ENCODE measurements at regions not wholly inside any gene's neighbourhood (a gene's known extent, or its start where the extent isn't known, plus 50 kb on each side); places are given as distances from the start of the nearest gene placed in this dataset.

DNA sequence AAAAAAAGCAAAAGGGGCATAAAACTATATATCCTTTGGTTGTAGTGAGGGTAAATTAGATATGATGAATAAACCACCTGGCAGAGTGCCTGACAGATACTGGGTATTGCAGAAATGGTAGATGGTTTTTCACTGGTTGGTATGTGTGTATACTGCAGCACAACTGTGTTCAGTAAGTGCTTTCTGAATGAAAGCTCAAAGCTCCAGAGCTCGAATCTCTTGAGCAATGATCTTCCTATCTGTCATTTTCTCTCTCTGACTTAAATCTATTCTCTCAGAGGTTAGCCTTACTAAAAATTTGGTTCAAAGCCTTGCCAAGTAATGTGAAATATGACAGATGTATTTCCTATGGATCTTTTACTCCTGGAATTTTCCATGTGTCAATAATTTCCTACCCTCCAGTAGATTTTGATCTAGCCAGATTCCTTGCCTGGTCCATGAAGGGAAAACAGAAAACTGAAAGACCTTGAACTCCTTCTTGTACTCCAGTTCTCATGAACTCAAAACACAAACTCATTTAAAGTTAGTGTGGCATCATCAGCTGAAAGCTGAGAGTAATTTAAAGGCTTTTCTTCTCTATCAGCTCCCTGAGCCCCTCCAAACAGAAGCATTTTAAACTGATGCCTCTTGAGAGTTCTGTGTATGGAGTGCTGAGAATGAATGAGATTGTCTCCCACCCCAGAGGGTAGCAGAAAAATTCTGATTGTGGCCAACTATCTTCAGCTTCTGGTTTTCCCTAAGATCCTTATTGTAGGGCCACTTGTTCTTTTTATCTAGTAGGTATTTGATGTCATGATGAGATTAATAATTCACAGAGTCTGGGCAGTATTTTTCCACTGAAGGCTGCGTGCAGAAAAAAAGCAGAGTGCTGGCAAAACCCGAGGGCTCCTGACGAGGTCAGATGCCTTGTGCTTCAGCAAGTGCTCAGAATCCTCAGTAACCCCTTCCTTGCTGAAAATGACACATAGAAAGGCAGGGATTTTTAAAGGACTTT is 363.4 kb upstream of the BOD1L1 start:
- H3K27ac Mint-ChIP-seq, result no peak overlapping the region
- TF ChIP-seq EZH2phosphoT487 (IDR thresholded peaks at IDR 0.05) (no peak), EZH2 (IDR thresholded peaks at IDR 0.05) (no peak)
- no peaks in the 10 kb centered on the region for H3K36me3 Mint-ChIP-seq
- no peaks in the 10 kb centered on the region for H3K36me3 ChIP-seq
- H3K9me3 Mint-ChIP-seq, result no peaks in the 10 kb centered on the region
- H3K4me2 ChIP-seq, result no peak overlapping the region
- H3K9ac ChIP-seq, result no peak overlapping the region
- no peak overlapping the region for H2AFZ ChIP-seq (replicated peaks)
- H3K4me3 Mint-ChIP-seq, result no peak overlapping the region
- H3K79me2 ChIP-seq (ENCODE audit: low read depth), result no peaks in the 10 kb centered on the region
- H4K20me1 ChIP-seq (ENCODE audit: low read depth), result no peaks in the 10 kb centered on the region
- H3K4me1 ChIP-seq, result no peaks in the 10 kb centered on the region
- peaks cover 9% of the 10 kb centered on the region for H3K27me3 Mint-ChIP-seq (ENCODE audit: insufficient read depth, low read depth)
- H3K4me3 ChIP-seq, result no peak overlapping the region
- no peaks in the 10 kb centered on the region for H3K9me3 ChIP-seq (ENCODE audit: low read depth)
- peaks cover 28% of the 10 kb centered on the region for H3K4me1 Mint-ChIP-seq
- no peaks in the 10 kb centered on the region for H3F3A ChIP-seq (ENCODE audit: low read depth)
- no peaks in the 10 kb centered on the region for H3K27me3 ChIP-seq
- H3K27ac ChIP-seq, result no peak overlapping the region
- DNase-seq (ENCODE audit: low spot score), result peak; percentile 9

DNA sequence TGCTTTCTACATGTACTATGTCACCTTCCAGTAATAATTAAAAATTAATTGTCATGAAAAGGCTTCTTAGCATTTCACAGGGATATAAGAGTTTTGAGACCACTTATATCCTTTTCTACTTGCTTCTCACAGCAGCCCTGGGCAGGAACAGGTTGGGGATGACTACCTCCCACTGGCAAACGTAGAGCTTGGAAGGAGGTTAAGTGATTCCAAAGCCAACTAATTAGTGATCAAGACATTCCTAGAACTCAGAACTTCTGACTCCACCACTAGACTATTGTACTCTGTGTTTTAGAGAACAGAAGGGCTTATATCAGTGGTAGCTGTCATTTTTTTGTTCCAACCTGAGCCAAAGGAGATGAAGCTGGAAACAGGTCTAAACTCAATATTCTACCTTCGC is 364.5 kb upstream of the BOD1L1 start:
- Histone ChIP-seq H3K4me2 (no peak overlapping the region), H3K9ac (no peak overlapping the region), H2AFZ (replicated peaks) (no peak overlapping the region), H3F3A (ENCODE audit: low read depth) (no peaks in the 10 kb centered on the region), H3K4me1 (no peaks in the 10 kb centered on the region), H3K4me3 (no peak overlapping the region), H3K9me3 (ENCODE audit: low read depth) (no peaks in the 10 kb centered on the region), H3K27me3 (no peaks in the 10 kb centered on the region), H4K20me1 (ENCODE audit: low read depth) (no peaks in the 10 kb centered on the region), H3K36me3 (no peaks in the 10 kb centered on the region), H3K27ac (no peak overlapping the region), H3K79me2 (ENCODE audit: low read depth) (no peaks in the 10 kb centered on the region)
- Mint-ChIP-seq H3K27ac (no peak overlapping the region), H3K27me3 (ENCODE audit: insufficient read depth, low read depth) (peaks cover 9% of the 10 kb centered on the region), H3K4me3 (no peak overlapping the region), H3K4me1 (peaks cover 28% of the 10 kb centered on the region), H3K36me3 (no peaks in the 10 kb centered on the region), H3K9me3 (no peaks in the 10 kb centered on the region)
- no peak for TF ChIP-seq EZH2phosphoT487 (IDR thresholded peaks at IDR 0.05)
- TF ChIP-seq EZH2 (IDR thresholded peaks at IDR 0.05), result no peak
- DNase-seq (ENCODE audit: low spot score), result no peak

DNA sequence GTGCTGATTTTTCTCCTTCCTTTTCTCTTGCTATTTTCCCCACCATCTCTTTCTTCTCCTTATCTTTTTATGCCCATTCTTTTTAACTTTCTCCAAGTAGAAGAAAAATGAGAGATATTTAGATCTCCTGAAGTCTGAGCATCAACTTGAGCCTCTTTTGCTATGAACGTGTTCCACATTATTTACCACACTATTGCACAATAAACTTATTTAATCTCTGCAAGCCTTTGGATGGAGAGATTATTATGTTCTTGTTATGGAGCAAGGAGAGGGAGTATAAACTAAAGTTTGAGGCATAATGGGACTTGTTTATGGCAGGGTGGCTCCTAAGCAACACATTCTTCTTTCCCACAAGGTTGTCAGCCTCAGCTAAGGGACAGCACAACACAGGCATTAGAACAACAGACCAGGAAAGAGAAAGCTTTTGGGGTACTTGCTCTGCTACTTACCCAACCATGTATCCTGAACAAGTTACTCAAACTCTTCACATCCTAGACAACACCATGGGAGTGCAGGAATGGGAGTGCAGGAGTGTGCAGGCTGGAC is 365.5 kb upstream of the BOD1L1 start:
- no peak overlapping the region for H3K27ac Mint-ChIP-seq
- H3K36me3 Mint-ChIP-seq, result no peaks in the 10 kb centered on the region
- peaks cover 28% of the 10 kb centered on the region for H3K4me1 Mint-ChIP-seq

More for the DNA sequence above, 365.5 kb upstream of the BOD1L1 start:
- H3K27ac ChIP-seq, result no peak overlapping the region
- H3K9me3 ChIP-seq (ENCODE audit: low read depth), result no peaks in the 10 kb centered on the region
- H3K4me1 ChIP-seq, result no peaks in the 10 kb centered on the region
- H3K27me3 ChIP-seq, result no peaks in the 10 kb centered on the region
- Mint-ChIP-seq H3K27me3 (ENCODE audit: insufficient read depth, low read depth) (peaks cover 7% of the 10 kb centered on the region), H3K4me3 (no peak overlapping the region), H3K9me3 (no peaks in the 10 kb centered on the region)
- H3K36me3 ChIP-seq, result no peaks in the 10 kb centered on the region
- H3K4me2 ChIP-seq, result no peak overlapping the region
- H3K9ac ChIP-seq, result no peak overlapping the region
- DNase-seq (ENCODE audit: low spot score), result no peak
- no peak overlapping the region for H2AFZ ChIP-seq (replicated peaks)
- no peaks in the 10 kb centered on the region for H3K79me2 ChIP-seq (ENCODE audit: low read depth)
- TF ChIP-seq EZH2phosphoT487 (IDR thresholded peaks at IDR 0.05) (no peak), CTCF (IDR thresholded peaks at IDR 0.05) (no peak), EZH2 (IDR thresholded peaks at IDR 0.05) (no peak)
- H3F3A ChIP-seq (ENCODE audit: low read depth), result no peaks in the 10 kb centered on the region
- H4K20me1 ChIP-seq (ENCODE audit: low read depth), result no peaks in the 10 kb centered on the region
- no peak overlapping the region for H3K4me3 ChIP-seq
